Glutamatergic neuron (in vitro differentiated cells): ENCODE measurements at regions not wholly inside any gene's neighbourhood (a gene's known extent, or its start where the extent isn't known, plus 50 kb on each side); places are given as distances from the start of the nearest gene placed in this dataset.

Experiments used
- DNase-seq: peaks from one replicate; pipeline ENCODE4 v3.0.0; 2022
- H3K27ac Mint-ChIP-seq: one replicate; pipeline ENCODE4 v1.8.0; 2020; ENCODE audit warnings: mild to moderate bottlenecking, mixed read lengths, inconsistent platforms; ENCODE audit not compliant: unreplicated experiment
- H3K27me3 Mint-ChIP-seq: one replicate; pipeline ENCODE4 v1.8.0; 2020; ENCODE audit warnings: mild to moderate bottlenecking, moderate library complexity, mixed read lengths, inconsistent platforms; ENCODE audit not compliant: unreplicated experiment
- H3K36me3 Mint-ChIP-seq: one replicate; pipeline ENCODE4 v1.8.0; 2020; ENCODE audit warnings: mild to moderate bottlenecking, mixed read lengths, inconsistent platforms; ENCODE audit not compliant: unreplicated experiment
- H3K4me1 Mint-ChIP-seq: one replicate; pipeline ENCODE4 v1.8.0; 2020; ENCODE audit warnings: mild to moderate bottlenecking, low read depth, mixed read lengths, inconsistent platforms; ENCODE audit not compliant: unreplicated experiment
- H3K4me3 Mint-ChIP-seq: one replicate; pipeline ENCODE4 v1.8.0; 2020; ENCODE audit warnings: mild to moderate bottlenecking, mixed read lengths, inconsistent platforms; ENCODE audit not compliant: unreplicated experiment
- H3K9me3 Mint-ChIP-seq: one replicate; pipeline ENCODE4 v1.8.0; 2020; ENCODE audit warnings: mild to moderate bottlenecking, moderate library complexity, mixed read lengths, inconsistent platforms; ENCODE audit not compliant: unreplicated experiment
- CTCF ChIP-seq: fragments of 200-600 bp; sonication (generic); IDR thresholded peaks from one replicate; pipeline ENCODE4 v1.5.0; 2021; ENCODE audit not compliant: partially characterized antibody, unreplicated experiment

- H3K4me1 Mint-ChIP-seq: no peaks in the 10 kb centered on the region
- TF ChIP-seq CTCF: no peak
- no peak overlapping the region for H3K27ac Mint-ChIP-seq
- H3K36me3 Mint-ChIP-seq: no peaks in the 10 kb centered on the region
- H3K9me3 Mint-ChIP-seq: peaks cover 3% of the 10 kb centered on the region
- H3K4me3 Mint-ChIP-seq: no peak overlapping the region
- DNase-seq: no peak
- H3K27me3 Mint-ChIP-seq: peaks cover under 1% of the 10 kb centered on the region
These were observed 160.9 kb downstream of the SMIM20 start for GRCh38 chr4:26074712-26075430.

GRCh38 chr4:26075583-26075982 lies 161.6 kb downstream of the SMIM20 start:
- no peak overlapping the region for H3K4me3 Mint-ChIP-seq
- H3K27me3 Mint-ChIP-seq: no peaks in the 10 kb centered on the region
- no peak overlapping the region for H3K27ac Mint-ChIP-seq
- DNase-seq: no peak
- peaks cover 3% of the 10 kb centered on the region for H3K9me3 Mint-ChIP-seq
- no peaks in the 10 kb centered on the region for H3K36me3 Mint-ChIP-seq
- no peaks in the 10 kb centered on the region for H3K4me1 Mint-ChIP-seq
- no peak for TF ChIP-seq CTCF

GRCh38 chr4:26076000-26076587 lies 162.1 kb downstream of the SMIM20 start:
- no peaks in the 10 kb centered on the region for H3K4me1 Mint-ChIP-seq
- no peaks in the 10 kb centered on the region for H3K36me3 Mint-ChIP-seq
- H3K4me3 Mint-ChIP-seq: no peak overlapping the region
- TF ChIP-seq CTCF: no peak
- DNase-seq: no peak
- no peak overlapping the region for H3K27ac Mint-ChIP-seq
- peaks cover 3% of the 10 kb centered on the region for H3K9me3 Mint-ChIP-seq
- H3K27me3 Mint-ChIP-seq: no peaks in the 10 kb centered on the region

- no peaks in the 10 kb centered on the region for H3K27me3 Mint-ChIP-seq
- no peak overlapping the region for H3K4me3 Mint-ChIP-seq
- no peak for DNase-seq
- no peak for TF ChIP-seq CTCF
- H3K27ac Mint-ChIP-seq: no peak overlapping the region
- H3K4me1 Mint-ChIP-seq: no peaks in the 10 kb centered on the region
- H3K36me3 Mint-ChIP-seq: no peaks in the 10 kb centered on the region
- H3K9me3 Mint-ChIP-seq: peaks cover 3% of the 10 kb centered on the region
These were observed 162.9 kb downstream of the SMIM20 start for GRCh38 chr4:26076896-26077295.

DNA sequence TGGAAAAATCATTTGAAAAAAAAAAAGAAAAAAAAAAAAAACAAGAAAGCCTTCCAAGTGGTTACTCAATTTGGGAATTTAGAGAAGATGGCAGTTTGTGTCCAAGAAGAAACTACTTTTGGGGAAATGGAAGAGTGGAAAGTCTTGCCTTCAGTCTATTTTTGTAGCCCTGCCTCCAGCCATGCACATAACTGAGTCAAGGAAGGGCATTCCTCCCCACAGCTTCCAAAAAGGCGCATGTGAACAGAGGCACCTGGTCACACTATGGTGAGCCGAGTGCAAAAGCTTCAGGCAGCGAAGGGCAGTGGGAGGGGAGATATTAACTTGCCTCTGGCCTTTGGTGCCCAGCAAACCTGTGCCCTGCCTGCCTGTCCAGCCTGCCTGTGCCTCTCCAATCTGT lies 163.7 kb downstream of the SMIM20 start:
- Mint-ChIP-seq H3K27ac (no peak overlapping the region), H3K4me1 (no peaks in the 10 kb centered on the region), H3K36me3 (no peaks in the 10 kb centered on the region), H3K9me3 (peaks cover 3% of the 10 kb centered on the region), H3K27me3 (no peaks in the 10 kb centered on the region), H3K4me3 (no peak overlapping the region)
- DNase-seq: no peak
- TF ChIP-seq CTCF: no peak
